ENCODE measurements at regions not wholly inside any gene's neighbourhood (a gene's known extent, or its start where the extent isn't known, plus 50 kb on each side); places are given as distances from the start of the nearest gene placed in this dataset.

- intact Hi-C loops (cut with micrococcal nuclease): no loop called here
Measured at GRCh38 chr1:213929398-213929797, 58.4 kb upstream of the PROX1 start.

GRCh38 chr1:213931836-213932235 lies 55.9 kb upstream of the PROX1 start:
- Mint-ChIP-seq H3K4me3 (no peak overlapping the region), H3K27me3 (ENCODE audit: insufficient read depth) (no peaks in the 10 kb centered on the region), H3K36me3 (ENCODE audit: low read depth) (no peaks in the 10 kb centered on the region), H3K9me3 (no peaks in the 10 kb centered on the region), H3K27ac (no peak overlapping the region), H3K4me1 (ENCODE audit: low read depth) (no peaks in the 10 kb centered on the region)
- intact Hi-C loops (cut with micrococcal nuclease): no loop called here
- DNase-seq (ENCODE audit: low spot score): no peak

More at GRCh38 chr1:213929398-213929797, 58.4 kb upstream of the PROX1 start:
- H3K27me3 Mint-ChIP-seq (ENCODE audit: insufficient read depth): no peaks in the 10 kb centered on the region
- no peak overlapping the region for H3K4me3 Mint-ChIP-seq
- H3K36me3 Mint-ChIP-seq (ENCODE audit: low read depth): no peaks in the 10 kb centered on the region
- H3K27ac Mint-ChIP-seq: no peak overlapping the region
- no peaks in the 10 kb centered on the region for H3K4me1 Mint-ChIP-seq (ENCODE audit: low read depth)
- no peak for DNase-seq (ENCODE audit: low spot score)
- no peaks in the 10 kb centered on the region for H3K9me3 Mint-ChIP-seq

GRCh38 chr1:213933336-213933735 lies 54.4 kb upstream of the PROX1 start:
- H3K4me3 Mint-ChIP-seq: no peak overlapping the region
- no peak for DNase-seq (ENCODE audit: low spot score)
- H3K36me3 Mint-ChIP-seq (ENCODE audit: low read depth): no peaks in the 10 kb centered on the region
- H3K4me1 Mint-ChIP-seq (ENCODE audit: low read depth): no peaks in the 10 kb centered on the region
- H3K27me3 Mint-ChIP-seq (ENCODE audit: insufficient read depth): no peaks in the 10 kb centered on the region
- no peaks in the 10 kb centered on the region for H3K9me3 Mint-ChIP-seq
- H3K27ac Mint-ChIP-seq: no peak overlapping the region
- intact Hi-C loops (cut with micrococcal nuclease): no loop called here

GRCh38 chr1:213934649-213935048 lies 53.1 kb upstream of the PROX1 start:
- Mint-ChIP-seq H3K27me3 (ENCODE audit: insufficient read depth) (peaks cover 1% of the 10 kb centered on the region), H3K27ac (no peak overlapping the region), H3K36me3 (ENCODE audit: low read depth) (no peaks in the 10 kb centered on the region), H3K4me1 (ENCODE audit: low read depth) (no peaks in the 10 kb centered on the region), H3K9me3 (no peaks in the 10 kb centered on the region), H3K4me3 (no peak overlapping the region)
- intact Hi-C loops (cut with micrococcal nuclease): no loop called here
- no peak for DNase-seq (ENCODE audit: low spot score)

- Mint-ChIP-seq H3K9me3 (no peaks in the 10 kb centered on the region), H3K27ac (no peak overlapping the region), H3K36me3 (ENCODE audit: low read depth) (no peaks in the 10 kb centered on the region), H3K4me3 (no peak overlapping the region), H3K4me1 (ENCODE audit: low read depth) (no peaks in the 10 kb centered on the region), H3K27me3 (ENCODE audit: insufficient read depth) (peaks cover 1% of the 10 kb centered on the region)
- no peak for DNase-seq (ENCODE audit: low spot score)
- intact Hi-C loops (cut with micrococcal nuclease): no loop called here
Measured at GRCh38 chr1:213936571-213936970, 51.2 kb upstream of the PROX1 start.
